ENCODE measurements at regions not wholly inside any gene's neighbourhood (a gene's known extent, or its start where the extent isn't known, plus 50 kb on each side); places are given as distances from the start of the nearest gene placed in this dataset.

- TF ChIP-seq TAF1 (IDR thresholded peaks at IDR 0.05; ENCODE audit: borderline replicate concordance, insufficient read depth, low read length) (no peak), POLR2AphosphoS5 (IDR thresholded peaks at IDR 0.05; ENCODE audit: low read depth, low read length) (no peak), SIN3A (IDR thresholded peaks at IDR 0.05; ENCODE audit: borderline replicate concordance, insufficient read depth, low read length) (no peak), REST (IDR thresholded peaks at IDR 0.05; ENCODE audit: insufficient read depth in 1 of 2, low read depth in 2 of 2, low read length in 2 of 2) (no peak), FOXP2 (optimal IDR thresholded peaks at IDR 0.05; ENCODE audit: borderline replicate concordance, extremely low read depth, extremely low read length, insufficient read depth) (no peak)
These were observed 71.1 kb upstream of the NEUROD1 start for GRCh38 chr2:181751266-181752030.

GRCh38 chr2:181752301-181752700 lies 72.0 kb upstream of the NEUROD1 start:
- TF ChIP-seq SIN3A (IDR thresholded peaks at IDR 0.05; ENCODE audit: borderline replicate concordance, insufficient read depth, low read length) (no peak), REST (IDR thresholded peaks at IDR 0.05; ENCODE audit: insufficient read depth in 1 of 2, low read depth in 2 of 2, low read length in 2 of 2) (no peak), FOXP2 (optimal IDR thresholded peaks at IDR 0.05; ENCODE audit: borderline replicate concordance, extremely low read depth, extremely low read length, insufficient read depth) (no peak), TAF1 (IDR thresholded peaks at IDR 0.05; ENCODE audit: borderline replicate concordance, insufficient read depth, low read length) (no peak), POLR2AphosphoS5 (IDR thresholded peaks at IDR 0.05; ENCODE audit: low read depth, low read length) (no peak)

GRCh38 chr2:181753686-181754085 lies 73.4 kb upstream of the NEUROD1 start:
- no peak for TF ChIP-seq FOXP2 (optimal IDR thresholded peaks at IDR 0.05; ENCODE audit: borderline replicate concordance, extremely low read depth, extremely low read length, insufficient read depth)
- TF ChIP-seq POLR2AphosphoS5 (IDR thresholded peaks at IDR 0.05; ENCODE audit: low read depth, low read length), result no peak
- no peak for TF ChIP-seq REST (IDR thresholded peaks at IDR 0.05; ENCODE audit: insufficient read depth in 1 of 2, low read depth in 2 of 2, low read length in 2 of 2)
- no peak for TF ChIP-seq SIN3A (IDR thresholded peaks at IDR 0.05; ENCODE audit: borderline replicate concordance, insufficient read depth, low read length)
- TF ChIP-seq TAF1 (IDR thresholded peaks at IDR 0.05; ENCODE audit: borderline replicate concordance, insufficient read depth, low read length), result no peak

- TF ChIP-seq SIN3A (IDR thresholded peaks at IDR 0.05; ENCODE audit: borderline replicate concordance, insufficient read depth, low read length) (no peak), FOXP2 (optimal IDR thresholded peaks at IDR 0.05; ENCODE audit: borderline replicate concordance, extremely low read depth, extremely low read length, insufficient read depth) (no peak), REST (IDR thresholded peaks at IDR 0.05; ENCODE audit: insufficient read depth in 1 of 2, low read depth in 2 of 2, low read length in 2 of 2) (no peak), TAF1 (IDR thresholded peaks at IDR 0.05; ENCODE audit: borderline replicate concordance, insufficient read depth, low read length) (no peak), POLR2AphosphoS5 (IDR thresholded peaks at IDR 0.05; ENCODE audit: low read depth, low read length) (no peak)
These were observed 73.8 kb upstream of the NEUROD1 start for GRCh38 chr2:181754105-181754504.

Measured in PFSK-1 (cell line).